Activated CD8-positive, alpha-beta memory T cell treated with anti-CD3 and anti-CD28 coated beads, Interleukin-2, amount 10 ng/mL, durations not matched to agents 7 days and 5 days (primary cell): ENCODE measurements at regions not wholly inside any gene's neighbourhood (a gene's known extent, or its start where the extent isn't known, plus 50 kb on each side); places are given as distances from the start of the nearest gene placed in this dataset.
"Not testable (repeated sequence)": the region's sequence is repeated elsewhere in the genome, so short reads cannot be mapped to it uniquely, and the experiment has no call there.

ENCODE experiments used
- ATAC-seq: fragments of 150-1000 bp; cut with Tn5 transposase; one replicate; pipeline ENCODE4 v1.10.0; 2021; ENCODE audit warnings: moderate library complexity
- CTCF ChIA-PET: fragments of 350-600 bp; sonication (Branson Sonifier 250); formaldehyde crosslinking; loops from one replicate; lab custom pipeline; 2021; ENCODE audit warnings: antibody characterized with exemption; lab: Charles Lee
- DNase-seq: peaks from one replicate; pipeline ENCODE4 v3.0.0-alpha.2; 2020
- H3K27ac Mint-ChIP-seq: one replicate; pipeline ENCODE4 v1.8.0; 2021; ENCODE audit warnings: mild to moderate bottlenecking, mixed read lengths
- H3K27me3 Mint-ChIP-seq: one replicate; pipeline ENCODE4 v1.8.0; 2021; ENCODE audit warnings: mixed read lengths
- H3K36me3 Mint-ChIP-seq: one replicate; pipeline ENCODE4 v1.8.0; 2021; ENCODE audit warnings: mild to moderate bottlenecking, mixed read lengths
- H3K4me1 Mint-ChIP-seq: one replicate; pipeline ENCODE4 v1.8.0; 2021; ENCODE audit warnings: mixed read lengths
- H3K4me3 Mint-ChIP-seq: one replicate; pipeline ENCODE4 v1.8.0; 2021; ENCODE audit warnings: mild to moderate bottlenecking, moderate library complexity, mixed read lengths
- H3K9me3 Mint-ChIP-seq: one replicate; pipeline ENCODE4 v1.8.0; 2022; ENCODE audit warnings: low read depth, mixed read lengths

- H3K36me3 Mint-ChIP-seq, H3K9me3 Mint-ChIP-seq, H3K4me1 Mint-ChIP-seq, CTCF ChIA-PET, ATAC-seq, DNase-seq, H3K27me3 Mint-ChIP-seq, H3K27ac Mint-ChIP-seq, H3K4me3 Mint-ChIP-seq: not testable (repeated sequence)
Observed at GRCh38 chr14:53616536-53616935, 340.1 kb downstream of the BMP4 start.

- CTCF ChIA-PET: no interaction called here
- DNase-seq: no peak
- H3K27me3 Mint-ChIP-seq: no peaks in the 10 kb centered on the region
- H3K4me3 Mint-ChIP-seq: no peak overlapping the region
- no peak overlapping the region for H3K27ac Mint-ChIP-seq
- no peaks in the 10 kb centered on the region for H3K9me3 Mint-ChIP-seq
- H3K36me3 Mint-ChIP-seq: no peaks in the 10 kb centered on the region
- no peak for ATAC-seq
- no peaks in the 10 kb centered on the region for H3K4me1 Mint-ChIP-seq
Observed at GRCh38 chr14:53615252-53615651, 341.4 kb downstream of the BMP4 start.

GRCh38 chr14:53613404-53614253 lies 343.0 kb downstream of the BMP4 start:
- H3K36me3 Mint-ChIP-seq: no peaks in the 10 kb centered on the region
- ATAC-seq: no peak
- H3K27ac Mint-ChIP-seq: no peak overlapping the region
- no peak overlapping the region for H3K4me3 Mint-ChIP-seq
- no peaks in the 10 kb centered on the region for H3K9me3 Mint-ChIP-seq
- H3K4me1 Mint-ChIP-seq: no peaks in the 10 kb centered on the region
- CTCF ChIA-PET: no interaction called here
- no peaks in the 10 kb centered on the region for H3K27me3 Mint-ChIP-seq
- no peak for DNase-seq

GRCh38 chr14:53610947-53611346 lies 345.7 kb downstream of the BMP4 start:
- no peaks in the 10 kb centered on the region for H3K9me3 Mint-ChIP-seq
- CTCF ChIA-PET: no interaction called here
- ATAC-seq (no peak), DNase-seq (no peak)
- no peaks in the 10 kb centered on the region for H3K27me3 Mint-ChIP-seq
- no peaks in the 10 kb centered on the region for H3K4me1 Mint-ChIP-seq
- H3K36me3 Mint-ChIP-seq: no peaks in the 10 kb centered on the region
- no peak overlapping the region for H3K4me3 Mint-ChIP-seq
- no peak overlapping the region for H3K27ac Mint-ChIP-seq

GRCh38 chr14:53609009-53609408 lies 347.6 kb downstream of the BMP4 start:
- no peak overlapping the region for H3K27ac Mint-ChIP-seq
- no peaks in the 10 kb centered on the region for H3K27me3 Mint-ChIP-seq
- no peaks in the 10 kb centered on the region for H3K36me3 Mint-ChIP-seq
- H3K4me3 Mint-ChIP-seq: no peak overlapping the region
- ATAC-seq (no peak), DNase-seq (no peak)
- H3K9me3 Mint-ChIP-seq: no peaks in the 10 kb centered on the region
- CTCF ChIA-PET: no interaction called here
- no peaks in the 10 kb centered on the region for H3K4me1 Mint-ChIP-seq

- CTCF ChIA-PET: no interaction called here
- no peaks in the 10 kb centered on the region for H3K4me1 Mint-ChIP-seq
- ATAC-seq (no peak), DNase-seq (no peak)
- H3K27ac Mint-ChIP-seq: no peak overlapping the region
- H3K36me3 Mint-ChIP-seq: no peaks in the 10 kb centered on the region
- H3K9me3 Mint-ChIP-seq: no peaks in the 10 kb centered on the region
- H3K27me3 Mint-ChIP-seq: no peaks in the 10 kb centered on the region
- H3K4me3 Mint-ChIP-seq: no peak overlapping the region
Observed at GRCh38 chr14:53608369-53608768, 348.3 kb downstream of the BMP4 start.

GRCh38 chr14:53606203-53606602 lies 350.4 kb downstream of the BMP4 start:
- no peak for ATAC-seq
- no peaks in the 10 kb centered on the region for H3K27me3 Mint-ChIP-seq
- H3K4me3 Mint-ChIP-seq: no peak overlapping the region
- no peaks in the 10 kb centered on the region for H3K4me1 Mint-ChIP-seq
- CTCF ChIA-PET: no interaction called here
- H3K36me3 Mint-ChIP-seq: no peaks in the 10 kb centered on the region
- no peaks in the 10 kb centered on the region for H3K9me3 Mint-ChIP-seq
- no peak overlapping the region for H3K27ac Mint-ChIP-seq
- DNase-seq: no peak

GRCh38 chr14:53605562-53605961 lies 351.1 kb downstream of the BMP4 start:
- Mint-ChIP-seq H3K4me3 (no peak overlapping the region), H3K27me3 (no peaks in the 10 kb centered on the region), H3K27ac (no peak overlapping the region), H3K36me3 (no peaks in the 10 kb centered on the region), H3K4me1 (no peaks in the 10 kb centered on the region), H3K9me3 (no peaks in the 10 kb centered on the region)
- CTCF ChIA-PET: no interaction called here
- ATAC-seq (no peak), DNase-seq (no peak)

GRCh38 chr14:53603994-53604393 lies 352.6 kb downstream of the BMP4 start:
- H3K4me3 Mint-ChIP-seq: no peak overlapping the region
- no peak overlapping the region for H3K27ac Mint-ChIP-seq
- H3K4me1 Mint-ChIP-seq: no peaks in the 10 kb centered on the region
- DNase-seq (no peak), ATAC-seq (no peak)
- no peaks in the 10 kb centered on the region for H3K27me3 Mint-ChIP-seq
- H3K36me3 Mint-ChIP-seq: no peaks in the 10 kb centered on the region
- H3K9me3 Mint-ChIP-seq: no peaks in the 10 kb centered on the region
- CTCF ChIA-PET: no interaction called here

GRCh38 chr14:53601409-53601808 lies 355.2 kb downstream of the BMP4 start:
- CTCF ChIA-PET: no interaction called here
- no peaks in the 10 kb centered on the region for H3K4me1 Mint-ChIP-seq
- ATAC-seq (no peak), DNase-seq (no peak)
- H3K9me3 Mint-ChIP-seq: no peaks in the 10 kb centered on the region
- no peaks in the 10 kb centered on the region for H3K36me3 Mint-ChIP-seq
- no peak overlapping the region for H3K4me3 Mint-ChIP-seq
- no peaks in the 10 kb centered on the region for H3K27me3 Mint-ChIP-seq
- no peak overlapping the region for H3K27ac Mint-ChIP-seq

- no peak for DNase-seq
- no peaks in the 10 kb centered on the region for H3K36me3 Mint-ChIP-seq
- H3K9me3 Mint-ChIP-seq: no peaks in the 10 kb centered on the region
- H3K4me1 Mint-ChIP-seq: no peaks in the 10 kb centered on the region
- ATAC-seq: no peak
- CTCF ChIA-PET: no interaction called here
- H3K4me3 Mint-ChIP-seq: no peak overlapping the region
- H3K27me3 Mint-ChIP-seq: no peaks in the 10 kb centered on the region
- H3K27ac Mint-ChIP-seq: no peak overlapping the region
Observed at GRCh38 chr14:53599221-53599945, 357.2 kb downstream of the BMP4 start.

- H3K4me1 Mint-ChIP-seq: no peaks in the 10 kb centered on the region
- no peak overlapping the region for H3K27ac Mint-ChIP-seq
- no peaks in the 10 kb centered on the region for H3K9me3 Mint-ChIP-seq
- H3K4me3 Mint-ChIP-seq: no peak overlapping the region
- no peaks in the 10 kb centered on the region for H3K27me3 Mint-ChIP-seq
- no peak for ATAC-seq
- no peak for DNase-seq
- H3K36me3 Mint-ChIP-seq: no peaks in the 10 kb centered on the region
- CTCF ChIA-PET: no interaction called here
Observed at GRCh38 chr14:53596853-53597525, 359.6 kb downstream of the BMP4 start.

GRCh38 chr14:53591816-53592215 lies 364.8 kb downstream of the BMP4 start:
- Mint-ChIP-seq H3K27ac (no peak overlapping the region), H3K4me3 (no peak overlapping the region), H3K9me3 (no peaks in the 10 kb centered on the region), H3K27me3 (no peaks in the 10 kb centered on the region), H3K36me3 (no peaks in the 10 kb centered on the region), H3K4me1 (no peaks in the 10 kb centered on the region)
- DNase-seq (no peak), ATAC-seq (no peak)
- CTCF ChIA-PET: no interaction called here

GRCh38 chr14:53581504-53581903 lies 375.1 kb downstream of the BMP4 start:
- H3K27me3 Mint-ChIP-seq: no peaks in the 10 kb centered on the region
- no peak for ATAC-seq
- H3K9me3 Mint-ChIP-seq: no peaks in the 10 kb centered on the region
- H3K4me1 Mint-ChIP-seq: no peaks in the 10 kb centered on the region
- H3K4me3 Mint-ChIP-seq: no peak overlapping the region
- CTCF ChIA-PET: no interaction called here
- no peaks in the 10 kb centered on the region for H3K36me3 Mint-ChIP-seq
- H3K27ac Mint-ChIP-seq: no peak overlapping the region
- DNase-seq: no peak
